Common myeloid progenitor, CD34-positive (primary cell): ENCODE measurements at regions not wholly inside any gene's neighbourhood (a gene's known extent, or its start where the extent isn't known, plus 50 kb on each side); places are given as distances from the start of the nearest gene placed in this dataset.

ENCODE experiments used
- CTCF ChIA-PET: fragments of 350-600 bp; sonication (Branson Sonifier 250); formaldehyde crosslinking; loops from one replicate; lab custom pipeline; 2021; ENCODE audit warnings: antibody characterized with exemption; lab: Charles Lee
- POLR2A ChIA-PET: fragments of 350-600 bp; sonication (Branson Sonifier 250); formaldehyde crosslinking; loops from one replicate; lab custom pipeline; 2021; ENCODE audit warnings: antibody characterized with exemption; lab: Charles Lee
- DNase-seq, 3 donors: peaks; one replicate each; pipeline versions ENCODE4 v3.0.0 to v3.0.0-alpha.2; 2013
- H3K27ac ChIP-seq, 2 experiments: 1 replicate in 1 of 2; 2 replicates in 1 of 2; pipeline ENCODE4 v1.7.0; 2013; ENCODE audit warnings: inconsistent platforms in 2 of 2, low read length in 2 of 2, mild to moderate bottlenecking in 2 of 2, low read depth in 1 of 2, moderate library complexity in 1 of 2; ENCODE audit not compliant: severe bottlenecking in 2 of 2, insufficient read depth in 1 of 2, poor library complexity in 1 of 2
- H3K27me3 ChIP-seq, 5 experiments: replicated peaks in 2 of 5; 1 replicate in 3 of 5; 2 replicates in 2 of 5; pipeline versions ENCODE4 v1.6.1 to v1.7.0; 2013; ENCODE audit warnings: low read length in 4 of 5, mild to moderate bottlenecking in 2 of 5, moderate library complexity in 2 of 5, inconsistent platforms in 1 of 5; ENCODE audit not compliant: insufficient read depth in 5 of 5, control insufficient read depth in 4 of 5
- H3K36me3 ChIP-seq, 4 experiments: 1 replicate in 2 of 4; 2 replicates in 2 of 4; pipeline versions ENCODE4 v1.6.1 to v1.7.0; 2013; ENCODE audit warnings: low read length in 3 of 4, control low read depth in 1 of 4, mild to moderate bottlenecking in 1 of 4; ENCODE audit not compliant: control insufficient read depth in 4 of 4, insufficient read depth in 4 of 4
- H3K4me1 ChIP-seq, 4 experiments: 1 replicate in 3 of 4; 2 replicates in 1 of 4; pipeline versions ENCODE4 v1.6.1 to v1.7.1; 2013; ENCODE audit warnings: low read length in 3 of 4, mild to moderate bottlenecking in 3 of 4, control low read depth in 1 of 4, inconsistent platforms in 1 of 4, moderate library complexity in 1 of 4; ENCODE audit not compliant: control insufficient read depth in 4 of 4, insufficient read depth in 4 of 4; ENCODE audit errors: control extremely low read depth in 1 of 4
- H3K4me3 ChIP-seq, 7 experiments: 1 replicate in 4 of 7; 2 replicates in 3 of 7; pipeline versions ENCODE4 v1.5.1 to v1.7.0; 2013; ENCODE audit warnings: mild to moderate bottlenecking in 7 of 7, low read length in 6 of 7, moderate library complexity in 6 of 7, inconsistent platforms in 2 of 7, low read depth in 2 of 7, control low read depth in 1 of 7; ENCODE audit not compliant: insufficient read depth in 4 of 7, control insufficient read depth in 1 of 7; ENCODE audit errors: extremely low read depth in 1 of 7
- H3K9me3 ChIP-seq, 5 experiments: 1 replicate in 4 of 5; 2 replicates in 1 of 5; pipeline versions ENCODE4 v1.6.1 to v1.7.1; 2013; ENCODE audit warnings: low read length in 4 of 5, mild to moderate bottlenecking in 2 of 5, inconsistent platforms in 1 of 5, low read depth in 1 of 5, moderate library complexity in 1 of 5; ENCODE audit not compliant: control insufficient read depth in 4 of 5, insufficient read depth in 2 of 5; ENCODE audit errors: control extremely low read depth in 1 of 5
- WGBS: methylation state at CpG from one replicate; pipeline ENCODE4 v1.1.5; 2013; ENCODE audit not compliant: insufficient coverage; 5-methylcytosine and 5-hydroxymethylcytosine counted together

- no peak overlapping the region for H3K4me3 ChIP-seq
- ChIA-PET POLR2A (no interaction called here), CTCF (no interaction called here)
- no peak overlapping the region for H3K27ac ChIP-seq
- no peaks in the 10 kb centered on the region for H3K4me1 ChIP-seq
- no peaks in the 10 kb centered on the region for H3K27me3 ChIP-seq
- no peaks in the 10 kb centered on the region for H3K36me3 ChIP-seq
- no peaks in the 10 kb centered on the region for H3K9me3 ChIP-seq
- no peak for DNase-seq
Measured at GRCh38 chr6:9373308-9373707, 938.0 kb upstream of the SLC35B3 start.

- ChIA-PET POLR2A (no interaction called here), CTCF (no interaction called here)
- no peak for DNase-seq
- H3K4me3 ChIP-seq = no peak overlapping the region
- no peaks in the 10 kb centered on the region for H3K36me3 ChIP-seq
- H3K27me3 ChIP-seq = no peaks in the 10 kb centered on the region
- 100% methylated on average over 1 of the region's 2 CpGs for WGBS
- H3K27ac ChIP-seq = no peak overlapping the region
- H3K4me1 ChIP-seq = no peaks in the 10 kb centered on the region
- H3K9me3 ChIP-seq = no peaks in the 10 kb centered on the region
Measured at GRCh38 chr6:9370480-9370879, 935.1 kb upstream of the SLC35B3 start.

GRCh38 chr6:9365378-9365777 lies 930.0 kb upstream of the SLC35B3 start:
- no peak for DNase-seq
- H3K9me3 ChIP-seq = peaks cover 0 to 6% (median 0%) of the 10 kb centered on the region in 5 experiments

GRCh38 chr6:9361749-9362148 lies 926.4 kb upstream of the SLC35B3 start:
- no peaks in the 10 kb centered on the region for H3K4me1 ChIP-seq
- H3K4me3 ChIP-seq = no peak overlapping the region
- no CpG with 5 or more reads among the region's 2 CpGs for WGBS
- H3K27ac ChIP-seq = no peak overlapping the region
- no peaks in the 10 kb centered on the region for H3K36me3 ChIP-seq
- no peaks in the 10 kb centered on the region for H3K27me3 ChIP-seq
- POLR2A ChIA-PET = no interaction called here
- no peak for DNase-seq
- CTCF ChIA-PET = no interaction called here
- peaks cover 0 to 6% (median 0%) of the 10 kb centered on the region in 5 experiments for H3K9me3 ChIP-seq

More at GRCh38 chr6:9365378-9365777, 930.0 kb upstream of the SLC35B3 start:
- Histone ChIP-seq H3K4me1 (no peaks in the 10 kb centered on the region), H3K27ac (no peak overlapping the region), H3K27me3 (no peaks in the 10 kb centered on the region), H3K36me3 (no peaks in the 10 kb centered on the region), H3K4me3 (no peak overlapping the region)
- CTCF ChIA-PET = no interaction called here
- POLR2A ChIA-PET = no interaction called here

GRCh38 chr6:9360881-9361280 lies 925.5 kb upstream of the SLC35B3 start:
- Histone ChIP-seq H3K36me3 (no peaks in the 10 kb centered on the region), H3K27ac (no peak overlapping the region), H3K4me3 (no peak overlapping the region), H3K27me3 (no peaks in the 10 kb centered on the region), H3K4me1 (no peaks in the 10 kb centered on the region), H3K9me3 (peaks cover 0 to 6% (median 0%) of the 10 kb centered on the region in 5 experiments)
- no peak for DNase-seq
- ChIA-PET POLR2A (no interaction called here), CTCF (no interaction called here)

GRCh38 chr6:9347608-9348007 lies 912.3 kb upstream of the SLC35B3 start:
- Histone ChIP-seq H3K27ac (no peak overlapping the region), H3K4me3 (no peak overlapping the region), H3K36me3 (no peaks in the 10 kb centered on the region), H3K4me1 (no peaks in the 10 kb centered on the region), H3K27me3 (no peaks in the 10 kb centered on the region), H3K9me3 (peaks cover 0 to 1% (median 0%) of the 10 kb centered on the region in 5 experiments)
- ChIA-PET CTCF (interaction anchor here (1.0 kb wide), 1 partner anchor 10 kb away, joined by 3 read pairs; no protein-coding TSS in a partner anchor), POLR2A (no interaction called here)
- WGBS = no CpG with 5 or more reads among the region's 3 CpGs
- DNase-seq = no peak

- Histone ChIP-seq H3K9me3 (no peaks in the 10 kb centered on the region), H3K4me3 (no peak overlapping the region), H3K4me1 (no peaks in the 10 kb centered on the region), H3K36me3 (no peaks in the 10 kb centered on the region), H3K27me3 (no peaks in the 10 kb centered on the region), H3K27ac (no peak overlapping the region)
- CTCF ChIA-PET = interaction anchor here (1.0 kb wide), 1 partner anchor 10 kb away, joined by 3 read pairs; no protein-coding TSS in a partner anchor
- POLR2A ChIA-PET = no interaction called here
- WGBS = 23% methylated on average over 2 of the region's 2 CpGs
- DNase-seq = no peak
Measured at GRCh38 chr6:9346923-9347322, 911.6 kb upstream of the SLC35B3 start.
